ENCODE measurements at regions not wholly inside any gene's neighbourhood (a gene's known extent, or its start where the extent isn't known, plus 50 kb on each side); places are given as distances from the start of the nearest gene placed in this dataset.

- H3K27ac ChIP-seq: peak overlapping the region in 1 of 2 donors; percentile 52
- peak in 1 of 2 donors; percentile 29 for DNase-seq
- no peak for TF ChIP-seq POLR2A (IDR thresholded peaks at IDR 0.05)
- TF ChIP-seq CTCF (IDR thresholded peaks at IDR 0.05): no peak
- H3K27me3 ChIP-seq: no peaks in the 10 kb centered on the region
- intact Hi-C loops (cut with DNase I; ENCODE audit: low total_unique reads): no loop called here
- H3K4me1 ChIP-seq: peaks cover 0 to 18% of the 10 kb centered on the region in 2 donors
- no peaks in the 10 kb centered on the region for H3K9me3 ChIP-seq
- no peaks in the 10 kb centered on the region for H3K36me3 ChIP-seq
- H3K4me3 ChIP-seq: no peak overlapping the region
Measured at GRCh38 chr17:79306424-79307318, 232.0 kb downstream of the ENGASE start.

- Histone ChIP-seq H3K4me1 (peaks cover 0 to 18% of the 10 kb centered on the region in 2 donors), H3K36me3 (no peaks in the 10 kb centered on the region), H3K4me3 (no peak overlapping the region), H3K27ac (peak overlapping the region in 1 of 2 donors; percentile 52), H3K27me3 (no peaks in the 10 kb centered on the region), H3K9me3 (no peaks in the 10 kb centered on the region)
- DNase-seq: peak in 1 of 2 donors; percentile 37
- intact Hi-C loops (cut with DNase I; ENCODE audit: low total_unique reads): no loop called here
- no peak for TF ChIP-seq CTCF (IDR thresholded peaks at IDR 0.05)
- no peak for TF ChIP-seq POLR2A (IDR thresholded peaks at IDR 0.05)
Measured at GRCh38 chr17:79305768-79306423, 231.3 kb downstream of the ENGASE start.

- intact Hi-C loops (cut with DNase I; ENCODE audit: low total_unique reads): no loop called here
- H3K4me3 ChIP-seq: no peak overlapping the region
- H3K9me3 ChIP-seq: no peaks in the 10 kb centered on the region
- peaks cover 0 to 18% of the 10 kb centered on the region in 2 donors for H3K4me1 ChIP-seq
- no peaks in the 10 kb centered on the region for H3K27me3 ChIP-seq
- DNase-seq: no peak
- no peak for TF ChIP-seq CTCF (IDR thresholded peaks at IDR 0.05)
- no peak for TF ChIP-seq POLR2A (IDR thresholded peaks at IDR 0.05)
- H3K36me3 ChIP-seq: no peaks in the 10 kb centered on the region
- no peak overlapping the region for H3K27ac ChIP-seq
Measured at GRCh38 chr17:79305376-79305767, 230.7 kb downstream of the ENGASE start.

- Histone ChIP-seq H3K27me3 (no peaks in the 10 kb centered on the region), H3K4me1 (peaks cover 0 to 18% of the 10 kb centered on the region in 2 donors), H3K4me3 (no peak overlapping the region), H3K36me3 (no peaks in the 10 kb centered on the region), H3K27ac (no peak overlapping the region), H3K9me3 (no peaks in the 10 kb centered on the region)
- intact Hi-C loops (cut with DNase I; ENCODE audit: low total_unique reads): no loop called here
- TF ChIP-seq POLR2A (IDR thresholded peaks at IDR 0.05) (no peak), CTCF (IDR thresholded peaks at IDR 0.05) (no peak)
- no peak for DNase-seq
Measured at GRCh38 chr17:79304884-79305283, 230.3 kb downstream of the ENGASE start.

GRCh38 chr17:79303641-79304205 is 229.1 kb downstream of the ENGASE start:
- intact Hi-C loops (cut with DNase I; ENCODE audit: low total_unique reads): no loop called here
- no peak for TF ChIP-seq POLR2A (IDR thresholded peaks at IDR 0.05)
- TF ChIP-seq CTCF (IDR thresholded peaks at IDR 0.05): no peak
- H3K4me1 ChIP-seq: peaks cover 0 to 18% of the 10 kb centered on the region in 2 donors
- DNase-seq: no peak
- no peak overlapping the region for H3K4me3 ChIP-seq
- H3K9me3 ChIP-seq: no peaks in the 10 kb centered on the region
- H3K27ac ChIP-seq: no peak overlapping the region
- no peaks in the 10 kb centered on the region for H3K27me3 ChIP-seq
- H3K36me3 ChIP-seq: no peaks in the 10 kb centered on the region

All from uterus (tissue), 3 donors.